HG03039 (cell line): ENCODE measurements at regions not wholly inside any gene's neighbourhood (a gene's known extent, or its start where the extent isn't known, plus 50 kb on each side); places are given as distances from the start of the nearest gene placed in this dataset.

Source experiments
- ATAC-seq: cut with Tn5 transposase; IDR thresholded peaks from one replicate; pipeline ENCODE4 v1.9.1; 2021; ENCODE audit warnings: mild to moderate bottlenecking, moderate library complexity; ENCODE audit not compliant: unreplicated experiment

- ATAC-seq: no peak
Observed at GRCh38 chrX:30504309-30504708, 73.3 kb downstream of the TASL start.

- ATAC-seq: no peak
Observed at GRCh38 chrX:30495468-30495867, 82.1 kb downstream of the TASL start.

- ATAC-seq: no peak
Observed at GRCh38 chrX:30493348-30493747, 84.2 kb downstream of the TASL start.

- ATAC-seq: no peak
Observed at GRCh38 chrX:30489323-30489722, 88.2 kb downstream of the TASL start.

GRCh38 chrX:30488092-30488491, 89.5 kb downstream of the TASL start:
- no peak for ATAC-seq

- ATAC-seq: peak; percentile 81
Observed at GRCh38 chrX:30483996-30484395, 93.6 kb downstream of the TASL start.

GRCh38 chrX:30468471-30468870, 109.1 kb downstream of the TASL start:
- no peak for ATAC-seq
